ENCODE measurements at regions not wholly inside any gene's neighbourhood (a gene's known extent, or its start where the extent isn't known, plus 50 kb on each side); places are given as distances from the start of the nearest gene placed in this dataset.

GRCh38 chr19:30999726-31000125 lies 349.5 kb downstream of the TSHZ3 start:
- TF ChIP-seq POLR2A (IDR thresholded peaks at IDR 0.05) (no peak), CTCF (IDR thresholded peaks at IDR 0.05) (no peak)
